HK-2 (cell line): ENCODE measurements at regions not wholly inside any gene's neighbourhood (a gene's known extent, or its start where the extent isn't known, plus 50 kb on each side); places are given as distances from the start of the nearest gene placed in this dataset.
"Not testable (repeated sequence)": the region's sequence is repeated elsewhere in the genome, so short reads cannot be mapped to it uniquely, and the experiment has no call there.

Source experiments
- DNase-seq: peaks from one replicate; pipeline ENCODE4 v3.0.0-alpha.2; 2018; ENCODE audit not compliant: unreplicated experiment

- no peak for DNase-seq
Observed at GRCh38 chr17:22496450-22496849, 804.1 kb downstream of the KCNJ18 start.

- DNase-seq = no peak
Observed at GRCh38 chr17:22503322-22503899, 811.1 kb downstream of the KCNJ18 start.

DNA sequence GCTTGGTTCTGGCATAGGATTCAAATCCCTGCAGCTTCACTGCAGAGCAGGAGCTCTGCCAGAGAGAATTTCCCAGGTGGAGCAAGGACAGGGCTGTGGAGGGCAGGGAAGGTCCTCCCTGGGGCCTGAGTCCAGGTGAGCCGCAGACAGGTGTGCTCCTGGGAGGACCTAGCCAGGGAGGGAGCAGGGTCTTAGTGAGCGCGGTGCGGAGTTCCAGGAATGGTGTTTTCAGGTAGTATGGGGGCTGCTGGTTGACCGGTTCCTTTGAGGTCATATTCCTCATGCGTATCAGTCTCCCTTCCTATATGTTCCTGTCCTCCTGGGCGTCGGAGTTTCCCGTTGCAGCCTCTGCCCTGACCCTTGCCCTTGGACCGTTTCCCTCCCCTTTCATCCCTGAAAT, 813.3 kb downstream of the KCNJ18 start:
- no peak for DNase-seq

- DNase-seq = no peak
Observed at GRCh38 chr17:22506231-22506630, 813.9 kb downstream of the KCNJ18 start.

GRCh38 chr17:22506861-22507260, 814.5 kb downstream of the KCNJ18 start:
- DNase-seq = no peak

DNA sequence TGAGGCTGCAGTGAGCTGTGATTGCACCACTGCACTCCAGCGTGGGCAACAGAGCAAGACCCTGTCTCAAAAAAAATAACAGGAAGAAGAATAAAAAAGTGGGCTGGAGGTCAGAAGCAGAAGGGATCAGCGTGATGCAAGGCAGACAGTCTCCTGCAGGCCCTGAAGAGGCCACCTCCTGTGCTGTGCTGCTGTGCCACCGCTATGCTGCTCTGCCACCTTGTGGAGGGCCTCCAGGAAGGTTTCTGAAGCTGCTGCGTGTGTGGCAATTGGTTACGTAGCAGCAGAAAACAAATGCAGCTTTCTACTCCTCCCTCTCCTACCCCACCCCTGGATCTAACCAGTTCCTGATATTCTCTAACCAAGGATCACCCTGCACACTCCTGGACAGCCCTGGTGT, 815.5 kb downstream of the KCNJ18 start:
- peak; percentile 25 for DNase-seq

DNA sequence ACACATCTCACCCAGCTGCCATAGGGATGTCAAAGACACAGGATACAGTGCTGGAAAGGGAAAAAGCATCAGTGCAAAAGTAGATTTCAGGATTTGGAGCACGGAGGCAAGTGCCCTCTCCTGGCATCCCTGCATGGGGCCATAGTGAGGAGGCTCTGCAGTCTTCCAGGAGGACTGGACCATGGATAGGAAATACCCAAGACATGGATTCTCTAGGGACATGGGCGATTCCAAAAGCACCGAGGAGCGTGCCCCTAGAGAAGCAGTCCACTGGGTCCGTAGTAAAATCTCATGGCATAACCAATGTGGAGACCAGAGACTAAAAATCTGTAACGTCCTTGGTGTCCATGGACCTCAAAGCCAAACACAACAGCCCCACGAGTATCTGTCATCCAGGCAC, 818.2 kb downstream of the KCNJ18 start:
- no peak for DNase-seq

DNA sequence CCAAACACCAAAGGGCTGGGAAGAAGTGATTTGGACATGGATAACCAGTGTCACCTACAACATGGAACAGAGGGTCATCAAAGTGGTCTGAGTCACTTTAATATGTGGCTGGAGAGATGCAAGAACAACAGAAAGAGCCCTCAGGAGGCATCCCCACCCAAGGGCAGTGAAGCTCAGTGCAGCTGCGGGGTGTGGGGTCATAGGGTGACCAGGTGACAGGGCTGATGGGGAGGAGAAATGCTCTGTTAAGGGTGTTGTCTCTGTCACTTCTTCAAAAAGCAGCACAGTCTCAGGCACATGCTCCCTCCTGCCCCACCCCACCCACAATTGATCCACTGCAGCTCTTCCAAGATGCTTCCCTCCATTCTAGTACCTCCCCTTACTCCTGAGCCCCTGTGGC, 819.1 kb downstream of the KCNJ18 start:
- DNase-seq = no peak

- no peak for DNase-seq
Observed at GRCh38 chr17:22512057-22512456, 819.7 kb downstream of the KCNJ18 start.

DNA sequence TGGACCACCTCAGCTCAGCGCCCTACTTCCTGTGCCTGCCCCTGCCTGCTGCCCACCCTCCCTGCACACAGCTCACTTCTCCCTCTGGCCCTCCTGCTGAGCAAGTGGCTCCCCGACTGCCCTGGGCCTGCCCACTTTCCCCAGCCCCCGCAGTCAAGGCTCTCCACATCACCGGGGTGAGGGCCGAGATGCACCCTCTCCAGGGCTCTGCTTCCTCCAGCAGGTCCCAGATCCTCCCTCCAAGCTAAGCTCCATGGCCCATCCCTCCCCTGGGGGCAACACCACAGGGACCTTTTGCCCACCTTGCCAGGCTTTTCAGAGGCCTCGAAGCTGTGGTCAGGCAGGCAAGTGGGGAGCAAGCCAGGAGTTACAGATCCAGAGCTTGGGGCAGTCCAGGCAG, 820.2 kb downstream of the KCNJ18 start:
- DNase-seq = no peak

GRCh38 chr17:22512997-22513538, 820.7 kb downstream of the KCNJ18 start:
- DNase-seq = no peak

DNA sequence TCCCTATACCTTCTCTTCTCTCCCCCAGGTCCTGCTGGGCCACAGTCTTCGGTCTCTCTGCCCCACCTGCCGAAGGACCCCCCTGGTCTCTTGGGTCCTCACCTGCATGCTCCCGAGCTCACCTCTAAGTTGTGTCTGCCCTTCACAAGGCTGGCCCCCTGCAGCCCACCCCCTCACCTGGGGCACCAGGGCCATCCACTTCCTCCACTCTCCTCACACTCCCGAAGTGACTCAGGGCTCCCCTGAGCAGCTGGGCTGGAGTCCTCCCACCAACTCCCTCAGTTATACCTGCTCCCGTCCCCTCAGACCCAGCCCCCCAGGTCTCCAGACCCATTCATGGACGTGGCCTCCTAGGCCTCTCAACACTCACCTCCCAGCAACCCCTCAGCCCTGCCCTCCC, 822.0 kb downstream of the KCNJ18 start:
- no peak for DNase-seq

GRCh38 chr17:22514767-22515320, 822.5 kb downstream of the KCNJ18 start:
- DNase-seq = no peak

GRCh38 chr17:22515599-22515998, 823.3 kb downstream of the KCNJ18 start:
- DNase-seq = no peak

GRCh38 chr17:22516861-22517636, 824.7 kb downstream of the KCNJ18 start:
- DNase-seq = no peak

DNA sequence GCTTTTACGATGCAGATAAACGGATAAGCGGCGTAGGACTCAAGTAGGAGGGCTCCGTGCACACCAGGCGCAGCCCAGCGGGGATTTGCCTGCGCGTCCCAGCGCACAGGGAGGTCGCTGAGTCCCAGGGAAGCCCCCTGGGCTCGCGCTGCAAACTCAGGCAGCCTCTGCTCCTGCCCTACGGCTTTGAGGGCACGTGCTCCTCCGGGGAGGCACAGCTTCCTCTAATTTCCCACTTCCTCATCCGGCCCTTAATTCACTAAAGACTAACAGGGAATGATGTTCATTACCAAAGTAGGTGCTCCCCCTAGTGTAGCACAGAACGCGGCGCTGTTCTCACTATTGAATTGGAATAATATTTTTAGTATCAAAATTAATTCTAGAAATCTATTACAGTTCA, 825.4 kb downstream of the KCNJ18 start:
- DNase-seq = no peak

GRCh38 chr17:22518185-22518584, 825.9 kb downstream of the KCNJ18 start:
- no peak for DNase-seq

DNA sequence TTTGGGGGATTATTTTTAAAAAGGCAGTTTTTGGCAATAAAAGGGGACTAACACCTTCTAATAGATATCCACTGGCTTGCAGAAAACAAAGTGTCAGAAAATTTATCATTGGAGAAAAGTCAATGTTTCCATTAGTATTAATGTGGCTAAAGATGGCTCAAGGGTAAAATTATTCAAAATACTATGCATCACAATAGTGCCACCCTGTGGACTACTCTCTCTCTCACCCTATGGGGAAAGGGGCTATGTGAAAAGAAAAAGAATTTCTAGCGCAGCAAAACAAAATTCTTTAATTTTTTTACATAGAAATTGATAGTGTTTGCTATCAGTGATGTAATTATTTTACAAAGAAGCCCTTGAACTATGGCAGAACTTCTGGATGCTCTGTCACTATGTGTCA, 856.5 kb downstream of the KCNJ18 start:
- not testable (repeated sequence) for DNase-seq

DNA sequence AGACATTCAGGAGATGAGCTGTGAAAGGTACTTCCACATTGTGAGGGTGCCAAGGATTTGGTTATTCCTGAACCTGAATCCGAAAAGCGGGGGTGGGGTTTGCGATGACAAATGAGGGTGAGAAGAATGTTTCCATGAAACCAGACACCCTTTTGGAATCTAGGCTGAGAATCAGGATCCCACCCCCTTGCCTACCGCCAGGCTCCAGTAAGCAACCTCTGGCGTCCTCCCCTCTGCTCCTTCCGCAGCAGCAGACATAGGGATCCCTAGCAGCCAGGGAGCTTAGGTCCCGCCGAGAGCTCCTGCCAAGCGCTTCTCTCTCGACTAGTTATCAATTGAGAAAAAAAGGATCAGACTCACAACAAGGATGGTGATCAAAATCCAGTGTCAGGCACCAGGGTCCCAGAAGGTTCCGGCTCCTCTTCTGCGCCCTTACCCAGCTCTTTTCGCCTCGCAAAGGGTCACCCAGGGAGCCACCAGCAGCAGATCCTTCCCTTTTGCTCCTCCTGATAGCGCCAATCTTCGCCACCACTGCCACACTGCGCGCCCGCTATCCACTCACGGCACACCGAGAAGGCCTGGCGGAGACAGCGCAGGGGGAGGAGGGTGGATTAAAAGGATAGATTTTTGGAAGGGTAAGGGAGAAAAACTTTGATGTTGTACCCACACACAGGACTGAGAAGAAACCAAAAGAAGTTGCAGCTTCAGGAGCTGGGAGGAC, 859.5 kb downstream of the KCNJ18 start:
- not testable (repeated sequence) for DNase-seq

DNA sequence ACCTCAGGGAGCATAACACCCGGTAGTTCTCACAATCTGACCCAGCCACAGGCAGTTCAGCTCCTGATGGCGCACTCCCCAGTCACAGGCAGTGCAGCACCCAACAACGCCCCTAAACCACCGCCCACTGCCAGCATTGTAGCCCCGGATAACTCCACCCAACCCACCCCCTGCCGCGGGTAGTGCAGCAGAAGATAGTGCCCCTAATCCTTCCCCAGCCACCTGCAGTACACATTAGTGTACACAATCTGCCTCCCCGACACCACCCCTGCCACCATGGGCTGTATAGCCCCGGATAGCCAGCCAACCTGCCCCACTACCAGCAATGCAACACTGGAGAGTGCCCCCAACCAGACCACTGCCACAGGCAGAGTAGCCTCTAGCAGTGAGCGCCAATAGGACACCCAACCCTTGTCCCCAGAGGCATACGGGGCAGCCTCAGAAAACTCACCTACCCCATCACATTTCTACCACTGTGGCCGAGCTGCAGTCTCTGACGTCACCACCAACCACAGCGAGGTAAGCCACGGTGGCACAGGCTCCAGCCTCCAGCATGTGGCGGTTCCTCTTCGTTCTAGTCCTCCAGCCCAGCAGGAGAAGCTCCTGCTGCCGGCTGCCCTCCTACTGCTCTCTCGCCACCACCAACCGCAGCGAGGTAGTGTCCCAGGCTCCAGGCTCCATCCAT, 877.3 kb downstream of the KCNJ18 start:
- DNase-seq = no peak

- DNase-seq = no peak
Observed at GRCh38 chr17:22570144-22570845, 878.0 kb downstream of the KCNJ18 start.
